ENCODE measurements at regions not wholly inside any gene's neighbourhood (a gene's known extent, or its start where the extent isn't known, plus 50 kb on each side); places are given as distances from the start of the nearest gene placed in this dataset.

DNA sequence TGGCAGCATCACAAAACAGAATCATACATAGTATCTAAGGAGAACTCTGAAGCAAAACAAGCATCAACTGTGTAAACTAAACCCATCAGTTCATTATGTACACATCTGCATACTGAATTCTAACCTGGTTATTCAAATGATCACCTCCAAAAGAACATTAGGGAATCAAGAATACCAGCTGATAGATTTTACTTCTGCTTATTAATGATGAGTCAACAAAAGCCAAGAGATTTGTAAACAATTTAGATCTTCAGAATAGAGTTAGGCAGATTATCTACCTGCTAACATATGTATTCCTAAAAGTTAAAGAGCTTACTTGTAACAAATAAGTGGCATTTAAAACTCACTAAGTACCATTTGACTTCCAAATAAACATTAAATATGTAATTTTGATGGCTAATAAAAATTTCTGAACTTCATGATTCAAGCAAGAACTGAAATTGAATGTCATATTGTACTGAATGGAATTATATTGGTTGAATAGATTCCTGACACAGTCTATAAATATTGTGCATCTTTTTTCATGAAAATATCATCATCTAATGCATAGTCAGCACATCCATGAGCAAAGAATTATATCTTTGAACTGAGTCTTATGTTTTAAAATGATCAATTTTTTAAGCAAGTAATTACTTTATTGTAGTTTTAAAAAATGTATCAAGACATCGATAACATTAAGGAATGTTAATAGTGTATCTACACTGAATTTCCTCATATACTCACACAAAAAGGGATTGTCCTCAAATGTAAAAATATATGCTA, 470.5 kb downstream of the GRXCR1 start:
- Histone ChIP-seq H3K36me3 (ENCODE audit: control insufficient read depth, insufficient read depth, low read length) (no peaks in the 10 kb centered on the region), H2AFZ (ENCODE audit: low read length) (no peak overlapping the region)
- DNase-seq (ENCODE audit: low read depth in 2 of 2), result no peak

DNA sequence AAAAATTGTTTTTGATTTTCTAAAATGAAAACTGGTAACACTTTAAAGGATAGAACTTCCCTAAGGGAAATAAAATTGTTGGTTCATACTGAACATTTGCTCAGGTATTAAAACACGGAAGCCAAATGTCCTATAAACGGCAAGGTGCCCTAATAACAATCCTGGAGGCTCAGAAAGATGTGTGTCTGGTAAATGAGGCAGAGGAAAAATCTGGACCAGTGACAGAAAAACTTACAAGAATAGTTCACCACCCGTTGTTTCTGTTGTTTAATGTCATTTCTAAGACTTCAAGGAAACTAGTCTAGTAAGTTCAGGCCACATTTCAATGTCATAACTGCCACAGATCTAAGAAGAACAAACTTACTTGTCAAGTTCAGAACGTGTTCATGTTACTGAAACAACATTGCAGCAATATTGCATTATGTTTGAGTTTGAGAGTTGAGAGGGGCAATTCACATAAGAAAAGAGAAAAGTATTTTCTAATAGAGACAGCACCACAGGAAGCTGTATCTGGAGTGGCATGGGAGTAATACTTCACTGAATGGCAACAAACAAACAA, 476.6 kb downstream of the GRXCR1 start:
- Histone ChIP-seq H3K4me1 (ENCODE audit: control insufficient read depth, extremely low read depth, insufficient read depth, low read length) (no peaks in the 10 kb centered on the region), H3K36me3 (ENCODE audit: control insufficient read depth, insufficient read depth, low read length) (no peaks in the 10 kb centered on the region), H3K27me3 (ENCODE audit: control insufficient read depth, insufficient read depth, low read length) (no peaks in the 10 kb centered on the region), H3K9me3 (ENCODE audit: control insufficient read depth, insufficient read depth, low read depth, low read length) (no peaks in the 10 kb centered on the region), H3K27ac (ENCODE audit: insufficient read depth, low read length) (no peak overlapping the region), H4K20me1 (ENCODE audit: control insufficient read depth, extremely low read depth, insufficient read depth, low read length) (no peaks in the 10 kb centered on the region), H3K4me3 (replicated peaks in 1 of 4; ENCODE audit: control extremely low read depth in 1 of 4, insufficient read depth in 1 of 4, low read depth in 3 of 4, low read length in 4 of 4) (no peak overlapping the region), H3K79me2 (ENCODE audit: control insufficient read depth, insufficient read depth, low read length) (no peaks in the 10 kb centered on the region), H3K9ac (ENCODE audit: insufficient read depth, low read length) (no peak overlapping the region), H2AFZ (ENCODE audit: low read length) (peak overlapping the region; percentile 25), H3K4me2 (ENCODE audit: extremely low read depth, insufficient read depth, low read length) (no peak overlapping the region)
- no peak for DNase-seq (ENCODE audit: low read depth in 2 of 2)
- TF ChIP-seq EZH2 (IDR thresholded peaks at IDR 0.05; ENCODE audit: low read length, missing control alignments), result no peak
- TF ChIP-seq, protein P1, sequence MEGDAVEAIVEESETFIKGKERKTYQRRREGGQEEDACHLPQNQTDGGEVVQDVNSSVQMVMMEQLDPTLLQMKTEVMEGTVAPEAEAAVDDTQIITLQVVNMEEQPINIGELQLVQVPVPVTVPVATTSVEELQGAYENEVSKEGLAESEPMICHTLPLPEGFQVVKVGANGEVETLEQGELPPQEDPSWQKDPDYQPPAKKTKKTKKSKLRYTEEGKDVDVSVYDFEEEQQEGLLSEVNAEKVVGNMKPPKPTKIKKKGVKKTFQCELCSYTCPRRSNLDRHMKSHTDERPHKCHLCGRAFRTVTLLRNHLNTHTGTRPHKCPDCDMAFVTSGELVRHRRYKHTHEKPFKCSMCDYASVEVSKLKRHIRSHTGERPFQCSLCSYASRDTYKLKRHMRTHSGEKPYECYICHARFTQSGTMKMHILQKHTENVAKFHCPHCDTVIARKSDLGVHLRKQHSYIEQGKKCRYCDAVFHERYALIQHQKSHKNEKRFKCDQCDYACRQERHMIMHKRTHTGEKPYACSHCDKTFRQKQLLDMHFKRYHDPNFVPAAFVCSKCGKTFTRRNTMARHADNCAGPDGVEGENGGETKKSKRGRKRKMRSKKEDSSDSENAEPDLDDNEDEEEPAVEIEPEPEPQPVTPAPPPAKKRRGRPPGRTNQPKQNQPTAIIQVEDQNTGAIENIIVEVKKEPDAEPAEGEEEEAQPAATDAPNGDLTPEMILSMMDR (conservative IDR thresholded peaks at IDR 0.05 in 1 of 2, IDR thresholded peaks at IDR 0.05 in 1 of 2; ENCODE audit: low read depth in 1 of 2, low read length in 2 of 2), result no peak

More for the DNA sequence above, 470.5 kb downstream of the GRXCR1 start:
- H3K4me3 ChIP-seq (replicated peaks in 1 of 4; ENCODE audit: control extremely low read depth in 1 of 4, insufficient read depth in 1 of 4, low read depth in 3 of 4, low read length in 4 of 4), result no peak overlapping the region
- H3K4me1 ChIP-seq (ENCODE audit: control insufficient read depth, extremely low read depth, insufficient read depth, low read length), result no peaks in the 10 kb centered on the region
- H3K4me2 ChIP-seq (ENCODE audit: extremely low read depth, insufficient read depth, low read length), result no peak overlapping the region
- no peak overlapping the region for H3K27ac ChIP-seq (ENCODE audit: insufficient read depth, low read length)
- H4K20me1 ChIP-seq (ENCODE audit: control insufficient read depth, extremely low read depth, insufficient read depth, low read length), result no peaks in the 10 kb centered on the region
- TF ChIP-seq, protein P1 (conservative IDR thresholded peaks at IDR 0.05 in 1 of 2, IDR thresholded peaks at IDR 0.05 in 1 of 2; ENCODE audit: low read depth in 1 of 2, low read length in 2 of 2), result no peak
- no peak for TF ChIP-seq EZH2 (IDR thresholded peaks at IDR 0.05; ENCODE audit: low read length, missing control alignments)
- H3K9me3 ChIP-seq (ENCODE audit: control insufficient read depth, insufficient read depth, low read depth, low read length), result no peaks in the 10 kb centered on the region
- H3K79me2 ChIP-seq (ENCODE audit: control insufficient read depth, insufficient read depth, low read length), result no peaks in the 10 kb centered on the region
- H3K9ac ChIP-seq (ENCODE audit: insufficient read depth, low read length), result no peak overlapping the region
- no peaks in the 10 kb centered on the region for H3K27me3 ChIP-seq (ENCODE audit: control insufficient read depth, insufficient read depth, low read length)

DNA sequence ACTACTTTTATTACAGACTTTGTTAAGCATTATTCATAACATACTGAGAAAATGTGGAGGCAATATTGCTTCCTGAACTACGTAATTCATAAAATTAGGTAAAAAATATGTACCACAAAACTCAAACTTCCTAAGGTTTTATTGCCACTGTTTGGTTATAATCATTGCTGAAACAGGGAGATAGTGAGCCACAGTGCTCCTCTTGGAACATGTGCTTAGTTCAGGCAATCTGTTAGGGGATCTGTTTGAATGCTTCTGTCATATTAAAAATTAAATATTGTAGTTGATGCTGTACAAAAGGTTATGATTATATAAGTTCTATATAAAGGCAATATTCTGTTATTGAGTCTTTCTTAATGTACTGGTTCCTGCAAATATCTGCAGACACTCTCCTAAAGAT, 480.7 kb downstream of the GRXCR1 start:
- no peaks in the 10 kb centered on the region for H4K20me1 ChIP-seq (ENCODE audit: control insufficient read depth, extremely low read depth, insufficient read depth, low read length)
- H3K36me3 ChIP-seq (ENCODE audit: control insufficient read depth, insufficient read depth, low read length), result no peaks in the 10 kb centered on the region
- H3K4me3 ChIP-seq (replicated peaks in 1 of 4; ENCODE audit: control extremely low read depth in 1 of 4, insufficient read depth in 1 of 4, low read depth in 3 of 4, low read length in 4 of 4), result no peak overlapping the region
- H3K4me2 ChIP-seq (ENCODE audit: extremely low read depth, insufficient read depth, low read length), result no peak overlapping the region
- no peaks in the 10 kb centered on the region for H3K4me1 ChIP-seq (ENCODE audit: control insufficient read depth, extremely low read depth, insufficient read depth, low read length)
- no peak overlapping the region for H3K9ac ChIP-seq (ENCODE audit: insufficient read depth, low read length)
- no peaks in the 10 kb centered on the region for H3K27me3 ChIP-seq (ENCODE audit: control insufficient read depth, insufficient read depth, low read length)
- H2AFZ ChIP-seq (ENCODE audit: low read length), result no peak overlapping the region
- no peaks in the 10 kb centered on the region for H3K9me3 ChIP-seq (ENCODE audit: control insufficient read depth, insufficient read depth, low read depth, low read length)
- no peak for DNase-seq (ENCODE audit: low read depth in 2 of 2)
- H3K79me2 ChIP-seq (ENCODE audit: control insufficient read depth, insufficient read depth, low read length), result no peaks in the 10 kb centered on the region
- H3K27ac ChIP-seq (ENCODE audit: insufficient read depth, low read length), result no peak overlapping the region
- TF ChIP-seq EZH2 (IDR thresholded peaks at IDR 0.05; ENCODE audit: low read length, missing control alignments), result no peak
- TF ChIP-seq, protein P1 (conservative IDR thresholded peaks at IDR 0.05 in 1 of 2, IDR thresholded peaks at IDR 0.05 in 1 of 2; ENCODE audit: low read depth in 1 of 2, low read length in 2 of 2), result no peak
